DMS53 treated with DMSO at 0.1 percent for 48 hours (cell line): ENCODE measurements at regions not wholly inside any gene's neighbourhood (a gene's known extent, or its start where the extent isn't known, plus 50 kb on each side); places are given as distances from the start of the nearest gene placed in this dataset.
"Not testable (repeated sequence)": the region's sequence is repeated elsewhere in the genome, so short reads cannot be mapped to it uniquely, and the experiment has no call there.

Experiments
- DNase-seq: peaks from one replicate; lab custom pipeline; 2025; ENCODE audit not compliant: unreplicated experiment; lab: John Stamatoyannopoulos, UW

GRCh38 chr10:46796351-46796750, 114.9 kb upstream of the PTPN20 start:
- DNase-seq = peak; percentile 65

- DNase-seq = peak; percentile 10
Measured at GRCh38 chr10:46802010-46802409, 109.2 kb upstream of the PTPN20 start.

GRCh38 chr10:46803082-46803481, 108.1 kb upstream of the PTPN20 start:
- DNase-seq = not testable (repeated sequence)

GRCh38 chr10:46810222-46810621, 101.0 kb upstream of the PTPN20 start:
- not testable (repeated sequence) for DNase-seq

- DNase-seq = not testable (repeated sequence)
Measured at GRCh38 chr10:46816126-46816525, 95.1 kb upstream of the PTPN20 start.

- DNase-seq = not testable (repeated sequence)
Measured at GRCh38 chr10:46840393-46841050, 70.7 kb upstream of the PTPN20 start.

GRCh38 chr10:46841051-46841593, 70.1 kb upstream of the PTPN20 start:
- DNase-seq = not testable (repeated sequence)

- not testable (repeated sequence) for DNase-seq
Measured at GRCh38 chr10:46845194-46845593, 66.0 kb upstream of the PTPN20 start.

GRCh38 chr10:46845640-46846039, 65.6 kb upstream of the PTPN20 start:
- not testable (repeated sequence) for DNase-seq

GRCh38 chr10:46860753-46861152, 50.5 kb upstream of the PTPN20 start:
- DNase-seq = not testable (repeated sequence)
